Neuronal stem cell (in vitro differentiated cells): ENCODE measurements at regions not wholly inside any gene's neighbourhood (a gene's known extent, or its start where the extent isn't known, plus 50 kb on each side); places are given as distances from the start of the nearest gene placed in this dataset.

ENCODE experiments used
- DNase-seq: peaks from one replicate; pipeline ENCODE4 v3.0.0-alpha.2; 2013; ENCODE audit warnings: low spot score
- H2AFZ ChIP-seq: one replicate; pipeline ENCODE4 v1.6.1; 2013; ENCODE audit warnings: mild to moderate bottlenecking, low read length, inconsistent platforms
- H2AK5ac ChIP-seq: 2 replicates; pipeline ENCODE4 v1.6.1; 2013; ENCODE audit warnings: low read depth, mild to moderate bottlenecking, inconsistent platforms, low read length, moderate library complexity, mixed read lengths
- H2BK120ac ChIP-seq: 2 replicates; pipeline ENCODE4 v1.6.1; 2013; ENCODE audit warnings: low read depth, mild to moderate bottlenecking, inconsistent platforms, low read length, moderate library complexity, mixed read lengths
- H2BK12ac ChIP-seq: one replicate; pipeline ENCODE4 v1.6.1; 2013; ENCODE audit warnings: low read length, inconsistent platforms
- H2BK15ac ChIP-seq: 2 replicates; pipeline ENCODE4 v1.6.1; 2013; ENCODE audit warnings: mild to moderate bottlenecking, low read length, inconsistent platforms, mixed read lengths
- H2BK5ac ChIP-seq: one replicate; pipeline ENCODE4 v1.6.1; 2013; ENCODE audit warnings: inconsistent platforms, mild to moderate bottlenecking, low read length, moderate library complexity
- H3K14ac ChIP-seq: one replicate; pipeline ENCODE4 v1.6.1; 2013; ENCODE audit warnings: low read length, inconsistent platforms
- H3K18ac ChIP-seq: 2 replicates; pipeline ENCODE4 v1.6.1; 2013; ENCODE audit warnings: low read length, inconsistent platforms
- H3K23ac ChIP-seq: 2 replicates; pipeline ENCODE4 v1.6.1; 2013; ENCODE audit warnings: low read depth, mild to moderate bottlenecking, mixed read lengths, low read length, inconsistent platforms; ENCODE audit not compliant: poor library complexity
- H3K27ac ChIP-seq: replicated peaks from 3 replicates; pipeline ENCODE4 v1.5.1; 2013; ENCODE audit warnings: low read length, inconsistent platforms
- H3K27me3 ChIP-seq, 3 experiments: 2 replicates each; pipeline ENCODE4 v1.6.1; 2013; ENCODE audit warnings: low read length in 3 of 3, mild to moderate bottlenecking in 2 of 3, inconsistent platforms in 1 of 3, low read depth in 1 of 3, mixed read lengths in 1 of 3, moderate library complexity in 1 of 3; ENCODE audit not compliant: control insufficient read depth in 3 of 3, insufficient read depth in 3 of 3
- H3K36me3 ChIP-seq, 2 donors: replicated peaks in 1 of 2; 2 replicates each; pipeline ENCODE4 v1.6.1; 2013; ENCODE audit warnings: low read length in 2 of 2; ENCODE audit not compliant: control insufficient read depth in 2 of 2, insufficient read depth in 2 of 2
- H3K4ac ChIP-seq: 2 replicates; pipeline ENCODE4 v1.6.1; 2013; ENCODE audit warnings: inconsistent platforms, mild to moderate bottlenecking, low read length, moderate library complexity
- H3K4me1 ChIP-seq, 2 donors: 1 replicate in 1 of 2; 2 replicates in 1 of 2; pipeline ENCODE4 v1.6.1; 2013; ENCODE audit warnings: low read length in 2 of 2, low read depth in 1 of 2; ENCODE audit not compliant: control insufficient read depth in 2 of 2, insufficient read depth in 1 of 2
- H3K4me2 ChIP-seq: one replicate; pipeline ENCODE4 v1.6.1; 2013; ENCODE audit warnings: mild to moderate bottlenecking, low read length, inconsistent platforms; ENCODE audit not compliant: insufficient read depth, poor library complexity, severe bottlenecking
- H3K4me3 ChIP-seq, 2 donors: 2 replicates each; pipeline ENCODE4 v1.5.1; 2013; ENCODE audit warnings: low read length in 2 of 2, mild to moderate bottlenecking in 2 of 2, inconsistent platforms in 1 of 2, moderate library complexity in 1 of 2
- H3K79me1 ChIP-seq: one replicate; pipeline ENCODE4 v1.6.1; 2013; ENCODE audit warnings: low read depth, mild to moderate bottlenecking, inconsistent platforms, low read length, moderate library complexity
- H3K9ac ChIP-seq: one replicate; pipeline ENCODE4 v1.6.1; 2013; ENCODE audit warnings: mild to moderate bottlenecking, low read depth, low read length, inconsistent platforms; ENCODE audit not compliant: poor library complexity
- H3K9me3 ChIP-seq, 2 donors: replicated peaks in 1 of 2; 2 replicates each; pipeline versions ENCODE3 to v1.6.1; 2013; ENCODE audit warnings: low read length in 2 of 2, mild to moderate bottlenecking in 2 of 2, inconsistent platforms in 1 of 2, low read depth in 1 of 2, mixed read lengths in 1 of 2, moderate library complexity in 1 of 2; ENCODE audit not compliant: control insufficient read depth in 2 of 2, insufficient read depth in 1 of 2
- H4K8ac ChIP-seq: one replicate; pipeline ENCODE4 v1.6.1; 2013; ENCODE audit warnings: low read depth, mild to moderate bottlenecking, inconsistent platforms, low read length, moderate library complexity
- H4K91ac ChIP-seq: one replicate; pipeline ENCODE4 v1.6.1; 2013; ENCODE audit warnings: low read length, low read depth, mild to moderate bottlenecking, inconsistent platforms; ENCODE audit not compliant: poor library complexity
- WGBS, 2 donors: extraction: QIAGEN DNeasy Blood & Tissue Kit; methylation state at CpG; one replicate each; pipeline ENCODE4 v1.1.7; 2013; ENCODE audit warnings: missing lambda C conversion rate in 2 of 2, mixed read lengths in 1 of 2; ENCODE audit not compliant: insufficient read length in 2 of 2, insufficient replicate concordance in 1 of 2; ENCODE audit errors: extremely low coverage in 2 of 2; 5-methylcytosine and 5-hydroxymethylcytosine counted together

DNA sequence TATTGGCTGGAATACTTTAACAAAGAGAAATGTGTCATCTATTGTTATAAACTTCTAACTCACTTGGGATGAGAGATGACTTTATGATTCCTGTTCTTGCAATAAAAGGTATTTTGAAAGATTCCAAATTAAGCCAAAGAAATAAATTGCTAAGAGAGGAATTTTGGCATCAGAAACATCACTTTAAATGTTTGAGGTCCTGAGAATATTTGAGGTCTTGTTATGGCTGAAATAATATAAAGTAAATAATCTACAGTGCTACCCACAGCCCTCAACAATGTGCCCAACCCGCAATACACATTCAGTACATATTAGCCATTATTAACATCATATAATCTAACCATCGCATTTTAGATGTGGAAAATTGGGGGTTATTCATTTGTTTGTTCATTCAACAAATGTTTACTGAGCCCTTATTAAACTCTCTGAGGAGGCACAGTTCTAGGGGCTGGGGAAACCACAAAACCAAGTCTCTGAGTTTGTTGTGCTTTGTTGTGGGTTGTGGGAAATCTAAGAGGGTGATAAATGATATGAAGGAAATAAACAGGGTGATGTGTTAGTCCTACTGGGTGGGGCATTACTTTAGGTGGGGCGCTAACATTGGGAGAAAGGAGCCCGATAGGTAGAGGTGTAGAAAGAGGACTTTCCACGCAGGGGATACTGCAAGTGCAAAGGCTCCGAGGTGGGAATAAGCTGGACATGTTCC lies 135.2 kb upstream of the CLINT1 start:
- Histone ChIP-seq H2AK5ac (no peak overlapping the region), H2BK120ac (no peak overlapping the region), H3K9ac (no peak overlapping the region)

GRCh38 chr5:157993201-157993600 lies 134.3 kb upstream of the CLINT1 start:
- H4K91ac ChIP-seq: no peak overlapping the region
- no peak overlapping the region for H2BK5ac ChIP-seq
- H2BK12ac ChIP-seq: no peak overlapping the region
- no peaks in the 10 kb centered on the region for H3K27me3 ChIP-seq
- no peaks in the 10 kb centered on the region for H3K79me1 ChIP-seq
- no CpG with 5 or more reads among the region's 2 CpGs for WGBS, 2 donors
- H3K9me3 ChIP-seq: no peaks in the 10 kb centered on the region
- H3K9ac ChIP-seq: no peak overlapping the region
- no peak overlapping the region for H3K4me3 ChIP-seq
- H4K8ac ChIP-seq: no peak overlapping the region
- H3K14ac ChIP-seq: no peak overlapping the region
- H3K4me2 ChIP-seq: no peak overlapping the region
- H3K18ac ChIP-seq: no peak overlapping the region
- no peak overlapping the region for H2AFZ ChIP-seq
- H2BK15ac ChIP-seq: no peak overlapping the region
- no peak overlapping the region for H3K23ac ChIP-seq
- H2BK120ac ChIP-seq: no peak overlapping the region
- DNase-seq: no peak
- no peak overlapping the region for H2AK5ac ChIP-seq
- no peaks in the 10 kb centered on the region for H3K36me3 ChIP-seq
- no peak overlapping the region for H3K27ac ChIP-seq
- no peaks in the 10 kb centered on the region for H3K4me1 ChIP-seq
- no peak overlapping the region for H3K4ac ChIP-seq

More for the DNA sequence above, 135.2 kb upstream of the CLINT1 start:
- no peak overlapping the region for H3K23ac ChIP-seq
- H4K8ac ChIP-seq: no peak overlapping the region
- no peak overlapping the region for H3K4ac ChIP-seq
- peak overlapping the region; percentile 25 for H2BK15ac ChIP-seq
- H3K18ac ChIP-seq: no peak overlapping the region
- peak overlapping the region; percentile 55 for H2AFZ ChIP-seq
- H3K36me3 ChIP-seq: no peaks in the 10 kb centered on the region
- DNase-seq: no peak
- no peaks in the 10 kb centered on the region for H3K4me1 ChIP-seq
- H3K9me3 ChIP-seq: no peaks in the 10 kb centered on the region
- no peak overlapping the region for H3K4me3 ChIP-seq
- no peak overlapping the region for H3K27ac ChIP-seq
- no peak overlapping the region for H2BK5ac ChIP-seq
- no CpG with 5 or more reads among the region's 6 CpGs for WGBS, 2 donors
- no peak overlapping the region for H4K91ac ChIP-seq
- H3K79me1 ChIP-seq: no peaks in the 10 kb centered on the region
- H3K14ac ChIP-seq: no peak overlapping the region
- H3K27me3 ChIP-seq: no peaks in the 10 kb centered on the region
- no peak overlapping the region for H2BK12ac ChIP-seq
- no peak overlapping the region for H3K4me2 ChIP-seq

- Histone ChIP-seq H3K4ac (no peak overlapping the region), H2BK15ac (no peak overlapping the region), H3K79me1 (no peaks in the 10 kb centered on the region), H2AK5ac (no peak overlapping the region), H2AFZ (no peak overlapping the region), H2BK120ac (no peak overlapping the region), H4K91ac (no peak overlapping the region), H4K8ac (no peak overlapping the region), H3K14ac (no peak overlapping the region), H3K4me1 (no peaks in the 10 kb centered on the region), H3K9me3 (no peaks in the 10 kb centered on the region), H3K27me3 (no peaks in the 10 kb centered on the region), H3K23ac (no peak overlapping the region), H3K4me2 (no peak overlapping the region), H3K4me3 (no peak overlapping the region), H2BK12ac (no peak overlapping the region), H3K9ac (no peak overlapping the region), H3K36me3 (no peaks in the 10 kb centered on the region), H3K27ac (no peak overlapping the region), H2BK5ac (no peak overlapping the region), H3K18ac (no peak overlapping the region)
- no peak for DNase-seq
- WGBS, 2 donors: no CpG with 5 or more reads among the region's 4 CpGs
Measured at GRCh38 chr5:157990583-157991181, 131.7 kb upstream of the CLINT1 start.

GRCh38 chr5:157989296-157989695 lies 130.4 kb upstream of the CLINT1 start:
- Histone ChIP-seq H3K4me2 (no peak overlapping the region), H3K9ac (no peak overlapping the region), H2AK5ac (no peak overlapping the region), H3K27ac (no peak overlapping the region), H2BK15ac (no peak overlapping the region), H3K4me3 (no peak overlapping the region), H3K18ac (no peak overlapping the region), H2BK120ac (no peak overlapping the region), H2AFZ (no peak overlapping the region), H4K91ac (no peak overlapping the region), H2BK5ac (no peak overlapping the region), H4K8ac (no peak overlapping the region), H3K79me1 (no peaks in the 10 kb centered on the region), H3K9me3 (no peaks in the 10 kb centered on the region), H3K23ac (no peak overlapping the region), H3K14ac (no peak overlapping the region), H3K4ac (no peak overlapping the region), H3K27me3 (no peaks in the 10 kb centered on the region), H3K4me1 (no peaks in the 10 kb centered on the region), H3K36me3 (no peaks in the 10 kb centered on the region), H2BK12ac (no peak overlapping the region)
- no CpG with 5 or more reads among the region's 6 CpGs for WGBS, 2 donors
- DNase-seq: no peak
